Smooth muscle cell (in vitro differentiated cells): ENCODE measurements at regions not wholly inside any gene's neighbourhood (a gene's known extent, or its start where the extent isn't known, plus 50 kb on each side); places are given as distances from the start of the nearest gene placed in this dataset.
A peak's percentile ranks its signal among the peaks of the same experiment; 100 is the strongest.

Experiments
- DNase-seq: peaks from one replicate; lab custom pipeline; 2025; ENCODE audit not compliant: unreplicated experiment; lab: John Stamatoyannopoulos, UW
- H2AFZ ChIP-seq: fragments of 200-600 bp; sonication (generic); 2 replicates; pipeline ENCODE4 v1.6.0; 2016; ENCODE audit warnings: antibody characterized with exemption, low read depth, mild to moderate bottlenecking
- H3F3A ChIP-seq: fragments of 200-600 bp; sonication (generic); 2 replicates; pipeline ENCODE4 v1.6.0; 2017; ENCODE audit warnings: antibody characterized with exemption, low read depth
- H3K27ac ChIP-seq: fragments of 200-600 bp; sonication (generic); 2 replicates; pipeline ENCODE4 v1.5.1; 2016; ENCODE audit warnings: low read depth, mild to moderate bottlenecking
- H3K27me3 ChIP-seq: fragments of 200-600 bp; sonication (generic); 2 replicates; pipeline ENCODE4 v1.6.1; 2016; ENCODE audit warnings: low read depth, mild to moderate bottlenecking
- H3K36me3 ChIP-seq: fragments of 200-600 bp; sonication (generic); 2 replicates; pipeline ENCODE4 v1.5.1; 2016; ENCODE audit warnings: low read depth
- H3K4me1 ChIP-seq: fragments of 200-600 bp; sonication (generic); 2 replicates; pipeline ENCODE4 v1.5.1; 2016; ENCODE audit warnings: low read depth
- H3K4me2 ChIP-seq: fragments of 200-600 bp; sonication (generic); 2 replicates; pipeline ENCODE4 v1.6.0; 2016; ENCODE audit warnings: mild to moderate bottlenecking
- H3K4me3 ChIP-seq: fragments of 200-600 bp; sonication (generic); 2 replicates; pipeline ENCODE4 v1.5.1; 2016; ENCODE audit warnings: mild to moderate bottlenecking
- H3K79me2 ChIP-seq: fragments of 200-600 bp; sonication (generic); 2 replicates; pipeline ENCODE4 v1.6.0; 2016; ENCODE audit warnings: low read depth, mild to moderate bottlenecking
- H3K9ac ChIP-seq: fragments of 200-600 bp; sonication (generic); 2 replicates; pipeline ENCODE4 v1.6.0; 2016; ENCODE audit warnings: low read depth
- H3K9me3 ChIP-seq: fragments of 200-600 bp; sonication (generic); replicated peaks from 2 replicates; pipeline ENCODE4 v1.5.1; 2016; ENCODE audit warnings: low read depth
- H4K20me1 ChIP-seq: fragments of 200-600 bp; sonication (generic); 2 replicates; pipeline ENCODE4 v1.6.0; 2016; ENCODE audit warnings: low read depth
- WGBS: methylation state at CpG from one replicate; pipeline ENCODE4 v1.1.7; 2016; ENCODE audit warnings: low lambda C conversion rate; 5-methylcytosine and 5-hydroxymethylcytosine counted together
- TF ChIP-seq, protein P1 (sequence below): fragments of 200-600 bp; sonication (generic); IDR thresholded peaks from 2 replicates; pipeline ENCODE4 v1.5.1; 2017; ENCODE audit warnings: borderline replicate concordance, mild to moderate bottlenecking, antibody characterized with exemption; ENCODE audit not compliant: insufficient read depth, poor library complexity, severe bottlenecking

DNA sequence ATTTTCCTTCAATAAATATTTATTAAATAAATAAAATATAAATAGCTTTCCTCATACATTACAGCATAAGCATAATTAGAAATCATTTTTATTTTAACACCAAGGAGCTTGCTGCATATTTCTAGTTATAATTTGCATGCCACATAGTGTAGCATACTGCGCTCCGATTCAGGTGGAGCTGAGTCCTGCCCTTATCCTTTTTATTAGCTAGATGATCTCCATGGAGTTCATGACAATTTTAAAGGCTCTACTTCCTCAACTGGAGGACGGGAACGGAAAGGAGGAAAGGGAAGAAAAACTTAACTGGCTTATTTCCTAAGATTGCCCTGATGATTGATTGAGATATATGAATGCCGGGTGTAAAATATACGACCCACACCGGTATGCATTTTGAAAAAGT lies 385.2 kb downstream of the PLK2 start:
- Histone ChIP-seq H3K9ac (no peak overlapping the region), H3K27ac (no peak overlapping the region), H3K9me3 (no peaks in the 10 kb centered on the region), H3K4me2 (no peak overlapping the region), H3F3A (no peaks in the 10 kb centered on the region), H4K20me1 (no peaks in the 10 kb centered on the region), H3K79me2 (no peaks in the 10 kb centered on the region), H2AFZ (no peak overlapping the region), H3K27me3 (no peaks in the 10 kb centered on the region), H3K36me3 (no peaks in the 10 kb centered on the region), H3K4me3 (no peak overlapping the region), H3K4me1 (peaks cover 3% of the 10 kb centered on the region)
- TF ChIP-seq, protein P1, sequence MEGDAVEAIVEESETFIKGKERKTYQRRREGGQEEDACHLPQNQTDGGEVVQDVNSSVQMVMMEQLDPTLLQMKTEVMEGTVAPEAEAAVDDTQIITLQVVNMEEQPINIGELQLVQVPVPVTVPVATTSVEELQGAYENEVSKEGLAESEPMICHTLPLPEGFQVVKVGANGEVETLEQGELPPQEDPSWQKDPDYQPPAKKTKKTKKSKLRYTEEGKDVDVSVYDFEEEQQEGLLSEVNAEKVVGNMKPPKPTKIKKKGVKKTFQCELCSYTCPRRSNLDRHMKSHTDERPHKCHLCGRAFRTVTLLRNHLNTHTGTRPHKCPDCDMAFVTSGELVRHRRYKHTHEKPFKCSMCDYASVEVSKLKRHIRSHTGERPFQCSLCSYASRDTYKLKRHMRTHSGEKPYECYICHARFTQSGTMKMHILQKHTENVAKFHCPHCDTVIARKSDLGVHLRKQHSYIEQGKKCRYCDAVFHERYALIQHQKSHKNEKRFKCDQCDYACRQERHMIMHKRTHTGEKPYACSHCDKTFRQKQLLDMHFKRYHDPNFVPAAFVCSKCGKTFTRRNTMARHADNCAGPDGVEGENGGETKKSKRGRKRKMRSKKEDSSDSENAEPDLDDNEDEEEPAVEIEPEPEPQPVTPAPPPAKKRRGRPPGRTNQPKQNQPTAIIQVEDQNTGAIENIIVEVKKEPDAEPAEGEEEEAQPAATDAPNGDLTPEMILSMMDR = no peak
- WGBS = 88% methylated on average over 7 of the region's 7 CpGs
- no peak for DNase-seq

DNA sequence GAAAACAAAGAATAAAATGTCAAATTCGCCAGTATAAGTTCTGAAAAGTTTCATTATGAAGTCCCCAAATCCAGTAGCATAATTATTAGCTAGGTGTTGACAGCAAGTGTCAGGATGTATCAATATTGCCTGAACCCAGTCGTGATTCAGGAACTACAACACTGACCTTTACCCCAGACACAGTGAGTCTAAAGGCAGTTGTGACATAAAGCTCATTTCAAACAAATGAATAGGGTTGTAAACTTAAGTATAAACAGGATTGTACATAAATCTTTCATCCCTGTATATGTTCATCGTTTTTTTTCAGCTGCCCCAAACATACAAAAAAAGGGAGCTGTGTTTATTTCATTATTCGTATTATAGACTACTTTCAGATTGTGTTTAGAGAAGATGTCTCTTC lies 385.7 kb downstream of the PLK2 start:
- Histone ChIP-seq H4K20me1 (no peaks in the 10 kb centered on the region), H3K9ac (no peak overlapping the region), H3K27me3 (no peaks in the 10 kb centered on the region), H3K4me1 (peaks cover 3% of the 10 kb centered on the region), H3K36me3 (no peaks in the 10 kb centered on the region), H3K27ac (no peak overlapping the region), H3K4me3 (no peak overlapping the region), H3K79me2 (no peaks in the 10 kb centered on the region), H3K9me3 (no peaks in the 10 kb centered on the region), H2AFZ (no peak overlapping the region), H3K4me2 (no peak overlapping the region), H3F3A (no peaks in the 10 kb centered on the region)
- no peak for DNase-seq
- 60% methylated on average over 4 of the region's 4 CpGs for WGBS
- TF ChIP-seq, protein P1 = no peak

DNA sequence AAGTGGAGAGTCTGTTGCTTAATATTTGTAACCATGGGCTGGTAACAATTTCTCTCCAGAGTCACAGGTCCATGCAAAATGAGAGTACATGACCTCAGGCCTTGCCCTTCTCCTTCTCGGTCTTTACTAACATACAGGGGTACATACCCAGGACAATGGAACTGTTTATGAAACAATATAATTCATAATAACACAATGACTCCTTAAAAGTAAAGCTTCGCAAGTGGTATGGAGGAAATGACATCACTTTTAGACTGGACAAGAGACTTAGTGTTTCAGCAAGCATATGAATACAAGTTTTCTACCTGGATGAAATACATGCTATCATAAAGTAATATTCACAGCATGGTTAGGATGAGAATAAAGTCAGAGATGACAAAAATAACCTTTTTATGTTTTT lies 386.6 kb downstream of the PLK2 start:
- no peaks in the 10 kb centered on the region for H3K79me2 ChIP-seq
- no peaks in the 10 kb centered on the region for H4K20me1 ChIP-seq
- H3K4me3 ChIP-seq = no peak overlapping the region
- H3K36me3 ChIP-seq = no peaks in the 10 kb centered on the region
- DNase-seq = no peak
- no peak overlapping the region for H3K4me2 ChIP-seq
- TF ChIP-seq, protein P1 = no peak
- no peak overlapping the region for H2AFZ ChIP-seq
- no peak overlapping the region for H3K9ac ChIP-seq
- H3K27ac ChIP-seq = no peak overlapping the region
- H3K27me3 ChIP-seq = no peaks in the 10 kb centered on the region
- no peaks in the 10 kb centered on the region for H3F3A ChIP-seq
- 95% methylated on average over 2 of the region's 2 CpGs for WGBS
- H3K9me3 ChIP-seq = no peaks in the 10 kb centered on the region
- H3K4me1 ChIP-seq = peaks cover 3% of the 10 kb centered on the region

DNA sequence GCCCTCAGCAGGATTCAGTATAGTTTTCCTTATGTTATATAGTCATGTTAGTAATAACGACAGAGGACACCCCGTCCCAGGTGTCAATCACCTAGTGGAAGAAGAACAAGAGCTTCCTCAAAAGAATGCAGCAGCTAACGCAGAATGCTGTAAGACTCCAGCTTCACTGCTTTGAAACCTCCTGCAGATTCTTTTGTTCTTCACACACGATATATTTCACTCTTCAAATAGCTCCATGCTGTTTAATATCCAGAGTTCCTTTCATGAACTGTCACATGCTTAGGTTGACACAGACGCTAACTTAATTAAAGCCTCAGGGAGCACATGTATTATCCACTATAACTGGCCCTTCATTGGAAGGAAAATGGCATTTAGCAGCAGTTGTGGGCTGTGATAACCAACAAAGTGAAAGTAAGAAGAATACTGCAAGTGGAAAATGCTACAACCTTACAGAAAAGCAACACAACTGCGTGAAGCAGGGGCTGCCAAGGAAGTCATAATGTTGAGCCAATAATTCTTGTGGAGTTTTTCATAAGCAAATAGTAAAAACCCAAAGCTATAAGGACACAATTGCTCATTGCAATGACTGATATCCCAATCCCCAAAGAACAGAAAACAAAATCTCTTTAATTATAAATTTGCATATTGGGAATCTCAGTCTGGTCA lies 387.5 kb downstream of the PLK2 start:
- H3K79me2 ChIP-seq = no peaks in the 10 kb centered on the region
- no peaks in the 10 kb centered on the region for H3K9me3 ChIP-seq
- no peak overlapping the region for H3K4me3 ChIP-seq
- 78% methylated on average over 6 of the region's 6 CpGs for WGBS
- TF ChIP-seq, protein P1 = no peak
- H3K4me2 ChIP-seq = no peak overlapping the region
- no peaks in the 10 kb centered on the region for H3K36me3 ChIP-seq
- H3K9ac ChIP-seq = no peak overlapping the region
- no peaks in the 10 kb centered on the region for H3F3A ChIP-seq
- peaks cover 3% of the 10 kb centered on the region for H3K4me1 ChIP-seq
- peak overlapping the region; percentile 6 for H2AFZ ChIP-seq
- DNase-seq = no peak
- H4K20me1 ChIP-seq = no peaks in the 10 kb centered on the region
- no peaks in the 10 kb centered on the region for H3K27me3 ChIP-seq
- H3K27ac ChIP-seq = no peak overlapping the region
